Endothelial cell of umbilical vein (primary cell): ENCODE measurements at regions not wholly inside any gene's neighbourhood (a gene's known extent, or its start where the extent isn't known, plus 50 kb on each side); places are given as distances from the start of the nearest gene placed in this dataset.

ENCODE experiments used
- BruUV-seq: library from RNA; stranded (reverse); fragments of 400-500 nt; replicated peaks from 2 replicates; lab custom pipeline; 2021; lab: Mats Ljungman, UMichigan
- CTCF ChIA-PET: fragments of 300-600, 350-600 bp; sonication (Branson Sonifier 250); formaldehyde crosslinking; loops from one replicate; lab custom pipeline; 2021; ENCODE audit warnings: antibody characterized with exemption, inconsistent platforms; lab: Charles Lee
- POLR2A ChIA-PET: fragments of 300-600, 350-600 bp; sonication (Branson Sonifier 250); formaldehyde crosslinking; loops from one replicate; lab custom pipeline; 2021; ENCODE audit warnings: antibody characterized with exemption, inconsistent platforms; lab: Charles Lee
- DNase-seq: peaks from one replicate; pipeline ENCODE4 v3.0.0-alpha.2; 2011; ENCODE audit warnings: low read depth, low spot score
- FAIRE-seq: peaks from 2 replicates; lab custom pipeline; 2011; peaks lifted over from hg19 to GRCh38; lab: Jason Lieb, UNC
- H2AFZ ChIP-seq: 2 replicates; pipeline ENCODE4 v1.6.0; 2012; ENCODE audit warnings: low read depth, low read length, control low read depth, inconsistent platforms
- H3K27ac ChIP-seq: 2 replicates; pipeline ENCODE4 v1.5.1; 2011; ENCODE audit warnings: low read depth, mild to moderate bottlenecking, control low read depth, low read length, moderate library complexity; ENCODE audit not compliant: insufficient read depth
- H3K27me3 ChIP-seq, 2 experiments: 2 replicates each; pipeline versions ENCODE4 v1.6.0 to v1.6.1; 2011; ENCODE audit warnings: low read length in 2 of 2, mixed read lengths in 1 of 2; ENCODE audit not compliant: control insufficient read depth in 2 of 2, insufficient read depth in 2 of 2
- H3K36me3 ChIP-seq, 2 experiments: 2 replicates in 1 of 2; 3 replicates in 1 of 2; pipeline ENCODE4 v1.5.1; 2011; ENCODE audit warnings: low read length in 2 of 2, mild to moderate bottlenecking in 1 of 2, moderate library complexity in 1 of 2; ENCODE audit not compliant: control insufficient read depth in 2 of 2, insufficient read depth in 2 of 2; ENCODE audit errors: extremely low read depth in 1 of 2
- H3K4me1 ChIP-seq: 3 replicates; pipeline ENCODE4 v1.5.1; 2011; ENCODE audit warnings: mild to moderate bottlenecking, low read length; ENCODE audit not compliant: control insufficient read depth, insufficient read depth; ENCODE audit errors: extremely low read depth
- H3K4me2 ChIP-seq: 2 replicates; pipeline ENCODE4 v1.6.1; 2011; ENCODE audit warnings: low read length, control low read depth, mixed read lengths; ENCODE audit not compliant: insufficient read depth
- H3K4me3 ChIP-seq, 3 experiments: fragments of 200-600 bp in 1 of 3; sonication (generic), shearing (Covaris generic) in 1 of 3; replicated peaks in 1 of 3; 2 replicates each; pipeline ENCODE4 v1.5.1; 2011 to 2016; ENCODE audit warnings: control low read depth in 3 of 3, low read length in 3 of 3, mild to moderate bottlenecking in 2 of 3, inconsistent platforms in 1 of 3, low read depth in 1 of 3, moderate library complexity in 1 of 3; ENCODE audit not compliant: insufficient read depth in 1 of 3
- H3K79me2 ChIP-seq: 2 replicates; pipeline ENCODE4 v1.6.0; 2012; ENCODE audit warnings: low read length, inconsistent platforms; ENCODE audit not compliant: control insufficient read depth, insufficient read depth
- H3K9ac ChIP-seq: replicated peaks from 2 replicates; pipeline ENCODE3; 2011; ENCODE audit warnings: low read length, control low read depth; ENCODE audit not compliant: insufficient read depth; ENCODE audit errors: extremely low read depth
- H3K9me1 ChIP-seq: replicated peaks from 3 replicates; pipeline ENCODE4 v1.6.0; 2011; ENCODE audit warnings: mild to moderate bottlenecking, low read length; ENCODE audit not compliant: control insufficient read depth, insufficient read depth; ENCODE audit errors: extremely low read depth
- H3K9me3 ChIP-seq: replicated peaks from 2 replicates; pipeline ENCODE4 v1.5.1; 2012; ENCODE audit warnings: low read length, inconsistent platforms; ENCODE audit not compliant: control insufficient read depth, insufficient read depth
- H4K20me1 ChIP-seq: replicated peaks from 2 replicates; pipeline ENCODE3; 2011; ENCODE audit warnings: mild to moderate bottlenecking, low read length; ENCODE audit not compliant: control insufficient read depth, insufficient read depth; ENCODE audit errors: extremely low read depth
- EZH2 ChIP-seq: IDR thresholded peaks from 2 replicates; pipeline ENCODE4 v1.6.1; 2012; ENCODE audit warnings: borderline replicate concordance, low read depth, mild to moderate bottlenecking, moderate library complexity, low read length, inconsistent platforms; ENCODE audit not compliant: severe bottlenecking
- FOS ChIP-seq: IDR thresholded peaks from 2 replicates; pipeline ENCODE4 v1.6.1; 2011; ENCODE audit warnings: mild to moderate bottlenecking, low read length, moderate library complexity, borderline replicate concordance; ENCODE audit not compliant: insufficient read depth
- GATA2 ChIP-seq: IDR thresholded peaks from 2 replicates; pipeline ENCODE4 v1.7.0; 2011; ENCODE audit warnings: low read depth, mild to moderate bottlenecking, moderate library complexity, mixed read lengths, low read length; ENCODE audit not compliant: insufficient read length, insufficient read depth
- JUN ChIP-seq: IDR thresholded peaks from 2 replicates; pipeline ENCODE4 v1.6.1; 2011; ENCODE audit warnings: borderline replicate concordance, low read depth; ENCODE audit not compliant: insufficient read length, insufficient read depth
- MYC ChIP-seq: IDR thresholded peaks from one replicate; pipeline ENCODE4 v1.6.1; 2011; ENCODE audit warnings: mild to moderate bottlenecking, low read depth, low read length
- POLR2A ChIP-seq: IDR thresholded peaks from 2 replicates; pipeline ENCODE4 v1.6.1; 2012; ENCODE audit warnings: low read depth, mild to moderate bottlenecking, control low read depth, low read length
- POLR2AphosphoS5 ChIP-seq: IDR thresholded peaks from 2 replicates; pipeline ENCODE4 v1.6.1; 2012; ENCODE audit warnings: low read depth, mild to moderate bottlenecking, control low read depth, low read length, moderate library complexity; ENCODE audit not compliant: insufficient read depth
- dilution Hi-C: fragments of 300-500 bp; cut with MboI; formaldehyde crosslinking; loops from one replicate; pipeline ENCODE4 v1.15.0; 2019; ENCODE audit warnings: low sequenced_read_pairs; ENCODE audit not compliant: extremely low pct_ligation_motif_present
- intact Hi-C: fragments of 100-400 bp; cut with micrococcal nuclease; formaldehyde crosslinking; loops from one replicate; pipeline ENCODE4 v1.10.0; 2022
- TF ChIP-seq, protein P1 (sequence below), 2 donors: IDR thresholded peaks; 1 replicate in 1 of 2; 2 replicates in 1 of 2; pipeline ENCODE4 v1.5.1; 2011; ENCODE audit warnings: low read length in 2 of 2, mild to moderate bottlenecking in 2 of 2, moderate library complexity in 2 of 2, control low read depth in 1 of 2, inconsistent platforms in 1 of 2, low read depth in 1 of 2; ENCODE audit not compliant: insufficient read depth in 1 of 2; ENCODE audit errors: extremely low read depth in 1 of 2
- TF ChIP-seq, protein P2 (sequence below): IDR thresholded peaks from 2 replicates; pipeline ENCODE4 v1.6.1; 2011; ENCODE audit not compliant: insufficient read depth, insufficient read length

DNA sequence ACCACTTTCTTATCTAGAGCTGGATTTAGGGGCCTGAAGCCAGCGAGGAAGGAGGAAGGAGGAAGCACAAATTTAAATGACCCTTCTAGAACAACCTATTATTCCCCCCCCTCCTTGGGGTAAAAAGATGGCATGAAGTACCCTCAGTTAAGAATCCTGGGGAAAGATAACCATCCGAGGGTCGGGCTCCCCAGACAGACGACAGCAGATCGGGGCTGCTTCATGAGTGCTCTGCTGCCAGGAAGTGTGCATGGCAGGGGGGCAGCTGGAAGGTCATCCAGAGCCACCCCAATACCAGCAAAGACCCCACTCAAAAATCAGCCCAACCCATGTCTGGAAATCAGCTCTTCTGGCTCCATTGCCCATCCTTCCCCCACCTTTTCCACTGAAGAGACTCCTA, 207.5 kb downstream of the CTTN start:
- intact Hi-C loops (no loop called here), dilution Hi-C loops (no loop called here)
- Histone ChIP-seq H3K79me2 (no peaks in the 10 kb centered on the region), H3K9me3 (no peaks in the 10 kb centered on the region), H2AFZ (no peak overlapping the region), H3K4me2 (no peak overlapping the region), H3K4me3 (no peak overlapping the region), H4K20me1 (no peaks in the 10 kb centered on the region), H3K4me1 (no peaks in the 10 kb centered on the region), H3K27me3 (no peaks in the 10 kb centered on the region), H3K36me3 (no peaks in the 10 kb centered on the region), H3K27ac (no peak overlapping the region), H3K9me1 (no peaks in the 10 kb centered on the region), H3K9ac (no peak overlapping the region)
- FAIRE-seq (no peak), DNase-seq (no peak)
- TF ChIP-seq POLR2A: no peak
- TF ChIP-seq, protein P1, sequence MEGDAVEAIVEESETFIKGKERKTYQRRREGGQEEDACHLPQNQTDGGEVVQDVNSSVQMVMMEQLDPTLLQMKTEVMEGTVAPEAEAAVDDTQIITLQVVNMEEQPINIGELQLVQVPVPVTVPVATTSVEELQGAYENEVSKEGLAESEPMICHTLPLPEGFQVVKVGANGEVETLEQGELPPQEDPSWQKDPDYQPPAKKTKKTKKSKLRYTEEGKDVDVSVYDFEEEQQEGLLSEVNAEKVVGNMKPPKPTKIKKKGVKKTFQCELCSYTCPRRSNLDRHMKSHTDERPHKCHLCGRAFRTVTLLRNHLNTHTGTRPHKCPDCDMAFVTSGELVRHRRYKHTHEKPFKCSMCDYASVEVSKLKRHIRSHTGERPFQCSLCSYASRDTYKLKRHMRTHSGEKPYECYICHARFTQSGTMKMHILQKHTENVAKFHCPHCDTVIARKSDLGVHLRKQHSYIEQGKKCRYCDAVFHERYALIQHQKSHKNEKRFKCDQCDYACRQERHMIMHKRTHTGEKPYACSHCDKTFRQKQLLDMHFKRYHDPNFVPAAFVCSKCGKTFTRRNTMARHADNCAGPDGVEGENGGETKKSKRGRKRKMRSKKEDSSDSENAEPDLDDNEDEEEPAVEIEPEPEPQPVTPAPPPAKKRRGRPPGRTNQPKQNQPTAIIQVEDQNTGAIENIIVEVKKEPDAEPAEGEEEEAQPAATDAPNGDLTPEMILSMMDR (IDR thresholded peaks at IDR 0.05; ENCODE audit: extremely low read depth in 1 of 2, insufficient read depth in 1 of 2, low read depth in 1 of 2, low read length in 2 of 2): no peak
- TF ChIP-seq GATA2: no peak
- TF ChIP-seq EZH2: no peak
- TF ChIP-seq, protein P2, sequence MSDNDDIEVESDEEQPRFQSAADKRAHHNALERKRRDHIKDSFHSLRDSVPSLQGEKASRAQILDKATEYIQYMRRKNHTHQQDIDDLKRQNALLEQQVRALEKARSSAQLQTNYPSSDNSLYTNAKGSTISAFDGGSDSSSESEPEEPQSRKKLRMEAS: no peak
- no peak for TF ChIP-seq MYC
- TF ChIP-seq POLR2AphosphoS5: no peak
- TF ChIP-seq JUN: no peak
- no peak for TF ChIP-seq FOS
- CTCF ChIA-PET: no interaction called here
- BruUV-seq: no TSS peak
- POLR2A ChIA-PET: no interaction called here
